ENCODE measurements at regions not wholly inside any gene's neighbourhood (a gene's known extent, or its start where the extent isn't known, plus 50 kb on each side); places are given as distances from the start of the nearest gene placed in this dataset.

GRCh38 chr15:81987628-81988027 lies 58.2 kb downstream of the MEX3B start:
- no peak overlapping the region for H3K4me3 Mint-ChIP-seq (ENCODE audit: unreplicated experiment)
- no peak for TF ChIP-seq CTCF (IDR thresholded peaks at IDR 0.05)
- no peak overlapping the region for H3K27ac Mint-ChIP-seq (ENCODE audit: unreplicated experiment)
- H3K4me1 Mint-ChIP-seq (ENCODE audit: low read depth), result no peaks in the 10 kb centered on the region
- no peak for DNase-seq (ENCODE audit: low spot score)
- peaks cover 18% of the 10 kb centered on the region for H3K36me3 Mint-ChIP-seq (ENCODE audit: low read depth)
- no peaks in the 10 kb centered on the region for H3K27me3 Mint-ChIP-seq (ENCODE audit: low read depth)
- H3K9me3 Mint-ChIP-seq (ENCODE audit: low read depth), result peaks cover 19% of the 10 kb centered on the region

GRCh38 chr15:81983497-81983896 lies 62.3 kb downstream of the MEX3B start:
- Mint-ChIP-seq H3K27ac (ENCODE audit: unreplicated experiment) (no peak overlapping the region), H3K9me3 (ENCODE audit: low read depth) (peaks cover 9% of the 10 kb centered on the region), H3K4me3 (ENCODE audit: unreplicated experiment) (no peak overlapping the region), H3K27me3 (ENCODE audit: low read depth) (no peaks in the 10 kb centered on the region), H3K4me1 (ENCODE audit: low read depth) (peaks cover 8% of the 10 kb centered on the region), H3K36me3 (ENCODE audit: low read depth) (peaks cover 13% of the 10 kb centered on the region)
- no peak for TF ChIP-seq CTCF (IDR thresholded peaks at IDR 0.05)
- DNase-seq (ENCODE audit: low spot score), result no peak

- Mint-ChIP-seq H3K27ac (ENCODE audit: unreplicated experiment) (no peak overlapping the region), H3K4me1 (ENCODE audit: low read depth) (peaks cover 8% of the 10 kb centered on the region), H3K36me3 (ENCODE audit: low read depth) (peaks cover 14% of the 10 kb centered on the region), H3K27me3 (ENCODE audit: low read depth) (no peaks in the 10 kb centered on the region), H3K4me3 (ENCODE audit: unreplicated experiment) (no peak overlapping the region), H3K9me3 (ENCODE audit: low read depth) (peaks cover 12% of the 10 kb centered on the region)
- DNase-seq (ENCODE audit: low spot score), result no peak
- TF ChIP-seq CTCF (IDR thresholded peaks at IDR 0.05), result no peak
Observed at GRCh38 chr15:81982808-81983207, 63.0 kb downstream of the MEX3B start.

GRCh38 chr15:81981908-81982307 lies 63.9 kb downstream of the MEX3B start:
- Mint-ChIP-seq H3K27ac (ENCODE audit: unreplicated experiment) (no peak overlapping the region), H3K27me3 (ENCODE audit: low read depth) (no peaks in the 10 kb centered on the region), H3K36me3 (ENCODE audit: low read depth) (peaks cover 17% of the 10 kb centered on the region), H3K9me3 (ENCODE audit: low read depth) (peaks cover 16% of the 10 kb centered on the region), H3K4me1 (ENCODE audit: low read depth) (peaks cover 8% of the 10 kb centered on the region), H3K4me3 (ENCODE audit: unreplicated experiment) (no peak overlapping the region)
- TF ChIP-seq CTCF (IDR thresholded peaks at IDR 0.05), result no peak
- no peak for DNase-seq (ENCODE audit: low spot score)

GRCh38 chr15:81977464-81977863 lies 68.4 kb downstream of the MEX3B start:
- H3K27me3 Mint-ChIP-seq (ENCODE audit: low read depth), result no peaks in the 10 kb centered on the region

More at GRCh38 chr15:81977464-81977863, 68.4 kb downstream of the MEX3B start:
- TF ChIP-seq CTCF (IDR thresholded peaks at IDR 0.05), result no peak
- Mint-ChIP-seq H3K27ac (ENCODE audit: unreplicated experiment) (no peak overlapping the region), H3K36me3 (ENCODE audit: low read depth) (peaks cover 15% of the 10 kb centered on the region), H3K4me1 (ENCODE audit: low read depth) (peaks cover 8% of the 10 kb centered on the region), H3K4me3 (ENCODE audit: unreplicated experiment) (no peak overlapping the region), H3K9me3 (ENCODE audit: low read depth) (peaks cover 21% of the 10 kb centered on the region)
- DNase-seq (ENCODE audit: low spot score), result no peak

Data from chondrocyte (in vitro differentiated cells).